C4-2B (cell line): ENCODE measurements at regions not wholly inside any gene's neighbourhood (a gene's known extent, or its start where the extent isn't known, plus 50 kb on each side); places are given as distances from the start of the nearest gene placed in this dataset.
"Not testable (repeated sequence)": the region's sequence is repeated elsewhere in the genome, so short reads cannot be mapped to it uniquely, and the experiment has no call there.

Source experiments
- H3K27ac ChIP-seq: fragments of 450-650 bp; 2 replicates; pipeline ENCODE4 v1.5.1; 2017
- ZFX ChIP-seq: fragments of 450-650 bp; IDR thresholded peaks from 2 replicates; pipeline ENCODE4 v1.6.1; 2017
- TF ChIP-seq, protein P1 (sequence below): fragments of 450-650 bp; conservative IDR thresholded peaks from 2 replicates; pipeline ENCODE4 v1.5.1; 2017; ENCODE audit warnings: mild to moderate bottlenecking

DNA sequence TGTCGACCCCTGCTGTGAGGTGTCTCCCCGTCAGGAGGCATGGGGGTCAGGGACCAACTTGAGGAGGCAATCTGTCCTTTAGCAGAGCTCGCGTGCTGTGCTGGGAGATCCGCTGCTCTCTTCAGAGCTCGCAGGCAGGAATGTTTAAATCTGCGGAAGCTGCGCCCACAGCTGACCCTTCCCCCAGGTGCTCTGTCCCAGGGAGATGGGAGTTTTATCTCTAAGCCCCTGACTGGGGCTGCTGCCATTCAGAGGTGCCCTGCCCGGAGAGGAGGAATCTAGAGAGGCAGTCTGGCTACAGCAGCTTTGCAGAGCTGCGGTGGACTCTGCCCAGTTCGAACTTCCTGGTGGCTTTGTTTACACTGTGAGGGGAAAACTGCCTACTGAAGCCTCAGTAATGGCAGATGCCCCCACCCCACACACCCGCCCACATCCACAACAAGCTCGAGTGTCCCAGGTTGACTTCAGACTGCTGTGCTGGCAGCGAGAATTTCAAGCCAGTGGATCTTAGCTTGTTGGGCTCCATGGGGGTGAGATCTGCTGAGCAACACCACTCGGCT is 133.1 kb downstream of the CENPC start:
- H3K27ac ChIP-seq: not testable (repeated sequence)

DNA sequence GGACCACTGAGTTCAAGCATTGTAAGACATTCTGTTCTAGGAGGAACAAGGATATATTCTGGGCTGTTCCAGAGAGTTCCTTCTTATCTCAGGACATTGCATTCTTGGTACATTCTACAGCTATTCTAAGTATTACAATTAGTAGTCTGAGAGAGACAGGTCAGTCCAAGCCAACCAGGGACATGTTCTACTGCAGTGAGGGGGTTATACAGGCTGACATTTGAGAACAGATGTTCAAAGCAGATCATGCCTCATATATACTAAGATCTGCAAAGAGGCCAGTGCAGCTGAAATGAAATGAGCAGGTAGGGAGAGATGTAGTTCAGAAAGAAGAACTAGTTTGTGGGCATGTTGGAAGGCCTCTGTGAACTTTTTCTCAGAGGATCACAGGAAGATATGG is 142.0 kb downstream of the CENPC start:
- TF ChIP-seq, protein P1, sequence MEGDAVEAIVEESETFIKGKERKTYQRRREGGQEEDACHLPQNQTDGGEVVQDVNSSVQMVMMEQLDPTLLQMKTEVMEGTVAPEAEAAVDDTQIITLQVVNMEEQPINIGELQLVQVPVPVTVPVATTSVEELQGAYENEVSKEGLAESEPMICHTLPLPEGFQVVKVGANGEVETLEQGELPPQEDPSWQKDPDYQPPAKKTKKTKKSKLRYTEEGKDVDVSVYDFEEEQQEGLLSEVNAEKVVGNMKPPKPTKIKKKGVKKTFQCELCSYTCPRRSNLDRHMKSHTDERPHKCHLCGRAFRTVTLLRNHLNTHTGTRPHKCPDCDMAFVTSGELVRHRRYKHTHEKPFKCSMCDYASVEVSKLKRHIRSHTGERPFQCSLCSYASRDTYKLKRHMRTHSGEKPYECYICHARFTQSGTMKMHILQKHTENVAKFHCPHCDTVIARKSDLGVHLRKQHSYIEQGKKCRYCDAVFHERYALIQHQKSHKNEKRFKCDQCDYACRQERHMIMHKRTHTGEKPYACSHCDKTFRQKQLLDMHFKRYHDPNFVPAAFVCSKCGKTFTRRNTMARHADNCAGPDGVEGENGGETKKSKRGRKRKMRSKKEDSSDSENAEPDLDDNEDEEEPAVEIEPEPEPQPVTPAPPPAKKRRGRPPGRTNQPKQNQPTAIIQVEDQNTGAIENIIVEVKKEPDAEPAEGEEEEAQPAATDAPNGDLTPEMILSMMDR: no peak
- H3K27ac ChIP-seq: no peak overlapping the region

DNA sequence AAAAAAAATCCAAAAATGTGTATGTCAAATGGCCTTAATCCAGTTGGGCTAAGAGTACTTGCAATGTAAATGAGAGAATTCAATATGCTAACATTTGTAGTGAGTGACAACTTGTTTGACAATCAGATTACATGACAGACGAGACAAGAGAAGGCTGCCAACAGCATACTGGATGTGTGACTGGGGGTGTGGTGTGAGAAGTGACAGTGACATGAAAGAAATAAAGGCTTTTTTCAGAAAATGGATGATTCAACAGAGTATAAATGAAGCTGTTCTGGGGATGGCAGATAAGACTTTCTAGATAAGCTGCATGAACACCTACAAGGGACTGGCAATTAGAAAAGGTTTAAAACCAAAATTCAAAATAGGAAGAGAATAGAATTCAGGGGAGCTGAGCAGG is 143.4 kb downstream of the CENPC start:
- no peak overlapping the region for H3K27ac ChIP-seq
- TF ChIP-seq, protein P1: no peak
- TF ChIP-seq ZFX: no peak

DNA sequence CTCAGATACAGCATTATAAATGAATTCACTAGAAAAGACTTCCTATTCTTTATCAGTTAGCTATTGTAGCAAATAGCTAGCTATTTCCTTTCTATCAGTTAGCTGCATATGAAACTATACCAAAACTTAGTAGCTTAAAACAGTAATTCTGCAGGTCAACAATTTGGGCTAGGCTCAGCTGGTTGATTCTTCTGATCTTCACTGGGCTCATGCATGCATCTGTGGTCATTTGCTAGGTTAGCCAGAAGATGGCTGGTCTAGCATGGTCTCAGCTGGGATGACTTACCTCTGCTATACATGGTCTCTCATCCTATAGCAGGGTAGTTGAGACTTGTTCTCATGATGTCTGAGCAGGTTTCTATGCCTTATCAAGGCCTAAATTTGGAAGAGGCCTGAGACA is 147.4 kb downstream of the CENPC start:
- H3K27ac ChIP-seq: no peak overlapping the region
- no peak for TF ChIP-seq ZFX
- TF ChIP-seq, protein P1: no peak

DNA sequence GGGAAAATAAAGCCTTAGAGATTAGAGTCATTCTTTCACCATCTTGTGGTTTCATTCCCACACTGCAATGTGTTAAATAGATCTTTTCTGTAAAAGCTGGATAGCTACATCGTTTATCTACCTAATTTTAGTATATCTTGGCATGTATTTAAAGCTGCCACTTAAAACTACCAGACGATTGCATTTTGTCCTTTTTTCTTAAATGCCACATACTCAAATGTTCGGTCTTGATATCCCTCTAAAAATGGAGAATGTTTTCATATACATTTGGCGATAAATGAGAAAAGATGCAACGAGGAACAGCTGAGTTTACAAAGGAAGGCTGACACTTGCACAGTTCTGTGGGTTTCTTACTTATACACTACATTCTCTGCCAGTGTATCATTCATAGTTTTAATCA is 148.3 kb downstream of the CENPC start:
- H3K27ac ChIP-seq: no peak overlapping the region
- TF ChIP-seq ZFX: no peak
- TF ChIP-seq, protein P1: no peak

DNA sequence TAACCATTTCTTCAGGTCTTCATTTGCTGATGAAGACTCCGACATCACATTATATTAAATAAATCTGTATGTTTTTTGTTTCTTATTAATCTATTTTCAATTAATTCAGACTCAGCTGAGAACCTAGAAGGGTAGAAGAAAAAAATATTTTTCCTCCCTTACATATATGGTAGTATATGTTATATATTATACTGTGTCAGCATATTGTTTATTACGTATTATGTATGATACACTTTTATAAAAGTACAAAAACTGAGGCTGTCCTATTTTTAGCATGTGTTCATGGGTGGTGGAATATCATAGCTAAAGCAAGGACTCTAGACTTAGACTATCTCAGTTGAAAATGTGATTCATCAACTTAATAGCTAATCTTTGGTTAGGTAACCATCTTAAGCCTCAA is 149.3 kb downstream of the CENPC start:
- no peak for TF ChIP-seq ZFX
- TF ChIP-seq, protein P1: no peak

DNA sequence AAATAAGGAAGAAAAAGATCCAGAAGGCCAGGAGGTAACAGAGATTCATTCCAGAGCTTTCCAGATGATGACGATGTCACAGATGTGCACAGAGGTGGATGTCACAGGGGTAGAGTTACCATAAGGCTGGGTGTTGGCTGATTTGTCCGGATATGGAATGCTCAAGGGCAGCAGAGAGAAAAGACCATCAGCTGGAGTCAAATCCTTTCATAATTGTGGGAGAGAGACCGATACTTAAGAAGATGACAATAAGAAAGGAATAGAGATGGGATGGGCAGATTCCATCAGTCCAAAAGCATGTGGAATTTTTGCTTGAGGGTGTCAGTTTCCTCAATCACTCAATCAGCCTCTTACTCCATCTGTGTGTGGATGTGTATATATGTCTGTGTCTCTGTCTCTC is 150.4 kb downstream of the CENPC start:
- H3K27ac ChIP-seq: no peak overlapping the region
- TF ChIP-seq, protein P1: no peak
- TF ChIP-seq ZFX: no peak

More for the DNA sequence above, 149.3 kb downstream of the CENPC start:
- no peak overlapping the region for H3K27ac ChIP-seq

DNA sequence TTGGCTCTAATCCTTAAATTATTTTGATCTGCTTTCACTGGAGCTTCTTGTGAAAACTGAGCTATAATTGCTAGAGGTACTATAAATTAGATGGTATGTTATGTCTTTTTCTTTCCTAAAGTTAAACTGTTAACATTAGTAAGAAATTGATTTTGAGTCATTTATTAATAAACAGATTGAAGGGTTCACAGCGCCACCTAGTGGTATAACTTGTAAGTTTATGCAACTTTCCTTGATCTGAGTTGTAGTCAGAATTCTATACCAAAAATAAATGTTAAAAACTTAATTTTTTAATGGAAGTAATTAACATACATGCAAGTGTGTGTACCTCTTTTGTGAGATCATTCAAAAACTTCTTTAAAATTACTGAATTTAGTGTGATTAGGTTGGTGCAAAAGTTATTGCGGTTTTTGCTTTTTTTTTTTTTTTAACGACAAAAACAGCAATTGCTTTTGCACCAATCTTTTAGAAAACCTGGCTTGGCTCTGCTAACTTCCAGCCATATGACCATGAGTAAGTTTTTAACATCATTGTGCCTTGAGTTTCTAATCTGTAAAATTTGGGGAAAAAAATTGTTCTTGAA is 151.5 kb downstream of the CENPC start:
- no peak overlapping the region for H3K27ac ChIP-seq
- TF ChIP-seq, protein P1: peak; percentile 76
- TF ChIP-seq ZFX: no peak
